Activated naive CD8-positive, alpha-beta T cell (primary cell): ENCODE measurements at regions not wholly inside any gene's neighbourhood (a gene's known extent, or its start where the extent isn't known, plus 50 kb on each side); places are given as distances from the start of the nearest gene placed in this dataset.

Experiments used
- H3K27ac Mint-ChIP-seq: one replicate; pipeline ENCODE4 v1.8.0; 2021; ENCODE audit warnings: mixed read lengths
- H3K27me3 Mint-ChIP-seq: one replicate; pipeline ENCODE4 v1.8.0; 2021; ENCODE audit warnings: mixed read lengths
- H3K36me3 Mint-ChIP-seq: one replicate; pipeline ENCODE4 v1.8.0; 2021; ENCODE audit warnings: mixed read lengths
- H3K4me1 Mint-ChIP-seq: one replicate; pipeline ENCODE4 v1.8.0; 2021; ENCODE audit warnings: low read depth, mixed read lengths
- H3K4me3 Mint-ChIP-seq: one replicate; pipeline ENCODE4 v1.8.0; 2021; ENCODE audit warnings: mild to moderate bottlenecking, mixed read lengths
- H3K9me3 Mint-ChIP-seq: one replicate; pipeline ENCODE4 v1.8.0; 2021; ENCODE audit warnings: low read depth, mixed read lengths

DNA sequence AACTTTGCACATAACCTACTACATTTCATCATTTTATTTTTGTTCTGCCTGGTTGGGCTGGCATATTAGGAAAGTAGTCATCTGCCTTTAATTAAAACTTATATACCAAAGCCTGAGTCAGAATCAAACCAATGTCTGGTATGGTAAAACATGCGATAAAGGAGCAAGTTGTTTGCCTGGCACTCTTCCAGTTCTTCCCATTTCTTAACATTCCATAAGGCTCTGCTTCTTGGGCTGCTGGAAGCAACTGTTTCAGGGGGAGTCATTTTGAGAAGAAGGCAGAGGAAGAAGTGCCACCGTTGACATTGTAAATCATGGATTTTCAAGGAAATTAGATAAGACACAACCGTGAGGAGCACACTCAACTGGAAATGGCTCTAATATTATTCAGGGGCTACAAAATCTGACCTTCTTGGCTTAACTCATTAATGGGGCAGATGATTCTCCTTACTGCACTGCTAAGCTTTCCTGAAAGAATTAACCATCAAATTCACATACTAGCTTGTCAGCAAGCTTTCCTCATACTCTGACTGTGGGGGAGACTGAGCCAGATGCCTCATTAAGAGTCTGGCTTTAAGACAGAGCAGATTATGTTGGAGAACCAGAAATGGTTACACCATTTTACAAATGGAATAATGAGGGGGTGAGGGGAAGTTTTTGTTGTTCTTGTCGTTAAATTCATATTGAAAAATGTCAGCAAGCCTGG lies 391.0 kb downstream of the TMEM232 start:
- no peaks in the 10 kb centered on the region for H3K4me1 Mint-ChIP-seq
- H3K27ac Mint-ChIP-seq: no peak overlapping the region

GRCh38 chr5:110338341-110339083 lies 388.0 kb downstream of the TMEM232 start:
- no peak overlapping the region for H3K27ac Mint-ChIP-seq
- H3K9me3 Mint-ChIP-seq: no peaks in the 10 kb centered on the region
- H3K4me3 Mint-ChIP-seq: no peak overlapping the region

More for the DNA sequence above, 391.0 kb downstream of the TMEM232 start:
- no peaks in the 10 kb centered on the region for H3K36me3 Mint-ChIP-seq
- H3K4me3 Mint-ChIP-seq: no peak overlapping the region
- H3K27me3 Mint-ChIP-seq: no peaks in the 10 kb centered on the region
- H3K9me3 Mint-ChIP-seq: no peaks in the 10 kb centered on the region

DNA sequence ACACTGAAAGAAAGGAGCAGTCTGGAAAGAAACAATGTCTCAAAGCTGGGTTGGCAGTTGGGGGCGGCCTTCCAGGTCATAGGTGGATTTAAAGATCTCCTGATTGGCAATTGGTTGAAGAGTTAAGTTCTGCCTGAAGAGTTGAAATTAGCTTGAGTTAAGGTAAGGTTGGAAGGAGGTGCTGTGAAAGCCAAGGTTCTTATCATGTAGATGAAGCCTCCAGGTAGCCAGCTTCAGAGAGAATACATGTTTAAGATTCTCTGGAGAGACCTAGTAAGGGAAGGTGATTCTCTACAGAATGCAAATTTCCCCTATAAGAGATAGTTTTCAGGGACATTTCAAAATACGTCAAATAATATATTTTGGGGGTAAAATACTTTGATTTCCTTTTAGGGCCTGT lies 387.1 kb downstream of the TMEM232 start:
- H3K9me3 Mint-ChIP-seq: no peaks in the 10 kb centered on the region
- no peak overlapping the region for H3K4me3 Mint-ChIP-seq
- no peak overlapping the region for H3K27ac Mint-ChIP-seq
- no peaks in the 10 kb centered on the region for H3K36me3 Mint-ChIP-seq
- H3K27me3 Mint-ChIP-seq: no peaks in the 10 kb centered on the region
- H3K4me1 Mint-ChIP-seq: no peaks in the 10 kb centered on the region

More at GRCh38 chr5:110338341-110339083, 388.0 kb downstream of the TMEM232 start:
- Mint-ChIP-seq H3K4me1 (no peaks in the 10 kb centered on the region), H3K36me3 (no peaks in the 10 kb centered on the region), H3K27me3 (no peaks in the 10 kb centered on the region)

GRCh38 chr5:110341836-110342235 lies 384.6 kb downstream of the TMEM232 start:
- no peaks in the 10 kb centered on the region for H3K27me3 Mint-ChIP-seq
- no peaks in the 10 kb centered on the region for H3K4me1 Mint-ChIP-seq
- no peaks in the 10 kb centered on the region for H3K9me3 Mint-ChIP-seq
- H3K27ac Mint-ChIP-seq: no peak overlapping the region
- H3K36me3 Mint-ChIP-seq: no peaks in the 10 kb centered on the region
- H3K4me3 Mint-ChIP-seq: no peak overlapping the region

GRCh38 chr5:110342683-110343082 lies 383.8 kb downstream of the TMEM232 start:
- Mint-ChIP-seq H3K27ac (no peak overlapping the region), H3K4me3 (no peak overlapping the region), H3K4me1 (no peaks in the 10 kb centered on the region), H3K36me3 (no peaks in the 10 kb centered on the region), H3K27me3 (no peaks in the 10 kb centered on the region), H3K9me3 (no peaks in the 10 kb centered on the region)

- no peak overlapping the region for H3K27ac Mint-ChIP-seq
- no peaks in the 10 kb centered on the region for H3K36me3 Mint-ChIP-seq
- H3K4me1 Mint-ChIP-seq: no peaks in the 10 kb centered on the region
- no peak overlapping the region for H3K4me3 Mint-ChIP-seq
- no peaks in the 10 kb centered on the region for H3K9me3 Mint-ChIP-seq
- H3K27me3 Mint-ChIP-seq: no peaks in the 10 kb centered on the region
These were observed 382.9 kb downstream of the TMEM232 start for GRCh38 chr5:110343616-110344015.

DNA sequence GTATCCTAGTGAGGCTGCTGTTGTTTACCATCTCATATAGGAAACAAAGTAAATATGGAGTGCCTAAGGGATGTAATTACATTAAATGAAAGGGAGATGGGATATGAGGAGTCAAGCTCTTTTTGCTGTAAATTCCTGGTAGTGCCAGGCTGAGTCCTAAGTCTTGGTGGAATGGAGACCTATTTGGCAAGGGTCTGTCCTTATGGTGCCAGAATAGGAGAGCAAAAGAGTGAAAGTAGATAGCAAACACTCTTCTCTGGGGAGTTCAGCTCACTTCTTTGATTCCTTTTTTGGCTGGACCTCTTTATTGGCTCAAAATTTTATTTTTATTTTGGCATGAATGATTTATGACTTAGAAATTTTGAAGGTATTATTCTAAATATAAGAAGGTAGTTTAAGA lies 380.8 kb downstream of the TMEM232 start:
- H3K9me3 Mint-ChIP-seq: no peaks in the 10 kb centered on the region
- no peak overlapping the region for H3K4me3 Mint-ChIP-seq
- H3K36me3 Mint-ChIP-seq: peaks cover 3% of the 10 kb centered on the region
- H3K27me3 Mint-ChIP-seq: no peaks in the 10 kb centered on the region
- H3K27ac Mint-ChIP-seq: no peak overlapping the region
- no peaks in the 10 kb centered on the region for H3K4me1 Mint-ChIP-seq

DNA sequence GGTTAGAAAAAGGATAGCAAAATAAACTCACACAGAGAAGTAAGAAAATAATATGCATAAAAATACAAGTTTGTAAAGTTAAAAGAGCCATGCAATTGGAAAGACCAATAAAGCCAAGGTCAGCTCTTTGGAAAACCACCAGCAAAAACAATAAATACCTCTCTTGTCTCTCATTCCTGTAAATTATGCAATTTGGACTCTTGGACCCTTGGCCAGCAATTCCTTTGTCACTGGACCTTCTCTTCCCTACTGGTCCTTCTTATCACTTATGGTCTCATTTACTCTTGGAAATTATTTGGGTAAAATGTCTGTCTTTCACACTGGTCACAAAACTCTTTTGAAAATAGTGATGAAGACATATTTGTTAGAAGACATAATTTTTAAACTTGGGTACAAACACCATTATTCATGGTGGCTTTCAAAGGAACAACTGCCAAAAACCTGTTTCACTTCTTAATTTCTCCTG lies 379.5 kb downstream of the TMEM232 start:
- H3K9me3 Mint-ChIP-seq: no peaks in the 10 kb centered on the region
- no peak overlapping the region for H3K4me3 Mint-ChIP-seq
- H3K27ac Mint-ChIP-seq: no peak overlapping the region
- H3K27me3 Mint-ChIP-seq: no peaks in the 10 kb centered on the region
- no peaks in the 10 kb centered on the region for H3K4me1 Mint-ChIP-seq
- H3K36me3 Mint-ChIP-seq: peaks cover 3% of the 10 kb centered on the region

- H3K27ac Mint-ChIP-seq: no peak overlapping the region
These were observed 378.7 kb downstream of the TMEM232 start for GRCh38 chr5:110347781-110348180.

DNA sequence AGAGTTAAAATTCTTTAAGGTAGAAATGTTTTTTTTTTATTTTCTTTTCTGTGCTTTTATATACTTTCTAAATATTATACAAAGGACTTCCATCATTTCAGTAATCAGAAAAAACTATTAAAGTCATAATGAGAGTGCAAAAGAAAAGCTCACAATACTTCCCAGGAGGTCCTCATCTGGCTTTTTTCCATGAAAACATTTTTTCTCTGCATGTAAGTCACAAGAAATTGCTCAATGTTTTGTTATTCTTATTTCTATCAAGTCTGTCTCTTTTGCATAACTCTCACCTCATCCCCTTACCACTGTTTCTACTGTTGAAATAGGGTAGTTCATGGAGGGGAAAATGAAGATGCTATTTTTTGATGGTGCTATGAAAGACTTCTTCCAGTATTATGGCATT lies 375.0 kb downstream of the TMEM232 start:
- Mint-ChIP-seq H3K4me1 (no peaks in the 10 kb centered on the region), H3K27me3 (no peaks in the 10 kb centered on the region), H3K27ac (no peak overlapping the region), H3K4me3 (no peak overlapping the region), H3K9me3 (no peaks in the 10 kb centered on the region), H3K36me3 (peaks cover 3% of the 10 kb centered on the region)

More at GRCh38 chr5:110347781-110348180, 378.7 kb downstream of the TMEM232 start:
- Mint-ChIP-seq H3K4me3 (no peak overlapping the region), H3K9me3 (no peaks in the 10 kb centered on the region), H3K4me1 (no peaks in the 10 kb centered on the region), H3K27me3 (no peaks in the 10 kb centered on the region), H3K36me3 (peaks cover 3% of the 10 kb centered on the region)

GRCh38 chr5:110354311-110354710 lies 372.2 kb downstream of the TMEM232 start:
- Mint-ChIP-seq H3K4me1 (no peaks in the 10 kb centered on the region), H3K4me3 (no peak overlapping the region), H3K9me3 (no peaks in the 10 kb centered on the region), H3K27me3 (no peaks in the 10 kb centered on the region), H3K36me3 (peaks cover 3% of the 10 kb centered on the region), H3K27ac (no peak overlapping the region)

GRCh38 chr5:110354915-110355644 lies 371.4 kb downstream of the TMEM232 start:
- Mint-ChIP-seq H3K36me3 (peaks cover 3% of the 10 kb centered on the region), H3K9me3 (no peaks in the 10 kb centered on the region), H3K27ac (no peak overlapping the region), H3K4me1 (no peaks in the 10 kb centered on the region), H3K4me3 (no peak overlapping the region), H3K27me3 (no peaks in the 10 kb centered on the region)

DNA sequence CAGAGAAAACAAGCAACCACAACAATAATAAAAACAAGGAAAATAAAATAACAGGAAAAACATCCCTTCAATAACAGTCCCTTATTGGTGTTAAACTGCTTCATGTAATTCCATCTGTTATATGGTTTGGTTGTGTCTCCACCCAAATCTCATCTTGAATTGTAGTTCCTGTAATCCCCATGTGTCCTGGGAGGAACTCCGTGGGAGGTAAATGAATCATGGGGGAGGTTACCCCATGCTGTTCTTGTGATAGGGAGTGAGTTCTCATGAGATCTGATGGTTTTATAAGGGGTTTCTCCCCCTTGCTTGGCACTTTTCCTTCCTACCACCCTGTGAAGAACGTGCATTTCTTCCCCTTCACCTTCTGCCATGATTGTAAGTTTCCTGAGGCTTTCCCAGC lies 369.8 kb downstream of the TMEM232 start:
- no peaks in the 10 kb centered on the region for H3K27me3 Mint-ChIP-seq
- no peaks in the 10 kb centered on the region for H3K36me3 Mint-ChIP-seq
- H3K27ac Mint-ChIP-seq: no peak overlapping the region
- H3K9me3 Mint-ChIP-seq: no peaks in the 10 kb centered on the region
- H3K4me3 Mint-ChIP-seq: no peak overlapping the region
- no peaks in the 10 kb centered on the region for H3K4me1 Mint-ChIP-seq

- Mint-ChIP-seq H3K4me3 (no peak overlapping the region), H3K27me3 (no peaks in the 10 kb centered on the region), H3K9me3 (no peaks in the 10 kb centered on the region), H3K4me1 (no peaks in the 10 kb centered on the region), H3K36me3 (no peaks in the 10 kb centered on the region), H3K27ac (no peak overlapping the region)
These were observed 367.2 kb downstream of the TMEM232 start for GRCh38 chr5:110359221-110359620.

GRCh38 chr5:110361471-110361870 lies 365.0 kb downstream of the TMEM232 start:
- Mint-ChIP-seq H3K27ac (no peak overlapping the region), H3K27me3 (no peaks in the 10 kb centered on the region), H3K36me3 (no peaks in the 10 kb centered on the region), H3K9me3 (no peaks in the 10 kb centered on the region), H3K4me1 (no peaks in the 10 kb centered on the region), H3K4me3 (no peak overlapping the region)
